Right lobe of liver (tissue), 6 donors: ENCODE measurements at regions not wholly inside any gene's neighbourhood (a gene's known extent, or its start where the extent isn't known, plus 50 kb on each side); places are given as distances from the start of the nearest gene placed in this dataset.

Source experiments
- ATAC-seq, 4 donors: fragments of 200-7000 bp; cut with Tn5 transposase; one replicate each; pipeline ENCODE4 v1.9.1; 2020; ENCODE audit warnings: mild to moderate bottlenecking in 4 of 4, moderate library complexity in 4 of 4
- DNase-seq, 3 donors: peaks; one replicate each; pipeline ENCODE4 v3.0.0-alpha.2; 2020
- H3K27ac ChIP-seq, 3 donors: fragments of 200-600 bp; one replicate each; pipeline ENCODE4 v1.8.0; 2022
- H3K27me3 ChIP-seq, 2 donors: fragments of 200-600 bp; one replicate each; pipeline ENCODE4 v1.8.0; 2022
- H3K36me3 ChIP-seq, 4 donors: fragments of 200-600 bp; sonication (generic) in 1 of 4; one replicate each; pipeline versions ENCODE4 v1.5.1 to v1.8.0; 2017 to 2022; ENCODE audit warnings: control low read depth in 1 of 4
- H3K4me1 ChIP-seq, 4 donors: fragments of 200-600 bp; sonication (generic) in 1 of 4; one replicate each; pipeline versions ENCODE4 v1.5.1 to v1.8.0; 2017 to 2022; ENCODE audit warnings: control low read depth in 1 of 4
- H3K4me3 ChIP-seq, 3 donors: fragments of 200-600 bp; one replicate each; pipeline ENCODE4 v1.8.0; 2022
- H3K9me3 ChIP-seq, 4 donors: fragments of 200-600 bp; sonication (generic) in 1 of 4; one replicate each; pipeline versions ENCODE4 v1.5.1 to v1.8.0; 2017 to 2022; ENCODE audit warnings: control low read depth in 1 of 4
- CTCF ChIP-seq, 4 donors: fragments of 200-600 bp in 3 of 4; fragments of 450-650 bp in 1 of 4; IDR thresholded peaks; one replicate each; pipeline versions ENCODE4 v1.5.1 to v1.8.0; 2016 to 2022; ENCODE audit warnings: antibody characterized with exemption in 4 of 4, mild to moderate bottlenecking in 2 of 4
- POLR2A ChIP-seq: fragments of 450-650 bp; IDR thresholded peaks from one replicate; pipeline ENCODE4 v1.6.1; 2017; ENCODE audit warnings: antibody characterized with exemption, mild to moderate bottlenecking
- WGBS: methylation state at CpG from one replicate; pipeline ENCODE4 v1.1.6; 2018; ENCODE audit warnings: low coverage, low lambda C conversion rate; ENCODE audit not compliant: insufficient coverage; ENCODE audit errors: missing lambda C conversion rate; 5-methylcytosine and 5-hydroxymethylcytosine counted together
- intact Hi-C, 2 donors: fragments of 100-400 bp; cut with DNase I; formaldehyde crosslinking; loops; one replicate each; pipeline versions ENCODE4 v1.11.2 to v1.14.1; 2022
- donor health status: DM: no; HTN: yes; CAD: no.
- donor health status: DM: no; HTN: no; CAD: no.
- donor health status: DM: no; HTN: no; CAD: no.
- donor health status: DM: no; HTN: yes; CAD: no.
- donor health status: DM: no; HTN: yes; CAD: no.

- ATAC-seq: no peak
- no peaks in the 10 kb centered on the region for H3K4me1 ChIP-seq
- no peaks in the 10 kb centered on the region for H3K9me3 ChIP-seq
- H3K36me3 ChIP-seq: no peaks in the 10 kb centered on the region
- no peaks in the 10 kb centered on the region for H3K27me3 ChIP-seq
- DNase-seq: peak in 1 of 3 donors; percentile 45
- intact Hi-C loops: no loop called here
- WGBS: 40% methylated on average over 1 of the region's 16 CpGs
- TF ChIP-seq CTCF (IDR thresholded peaks at IDR 0.05) (no peak), POLR2A (no peak)
- no peak overlapping the region for H3K4me3 ChIP-seq
- no peak overlapping the region for H3K27ac ChIP-seq
These were observed 1485.7 kb downstream of the BRD1 start for GRCh38 chr22:48342016-48342415.

GRCh38 chr22:48340727-48341709 is 1486.7 kb downstream of the BRD1 start:
- Histone ChIP-seq H3K36me3 (no peaks in the 10 kb centered on the region), H3K9me3 (no peaks in the 10 kb centered on the region), H3K27ac (no peak overlapping the region), H3K4me3 (no peak overlapping the region), H3K4me1 (no peaks in the 10 kb centered on the region), H3K27me3 (no peaks in the 10 kb centered on the region)
- no peak for ATAC-seq
- TF ChIP-seq CTCF (IDR thresholded peaks at IDR 0.05) (no peak), POLR2A (no peak)
- 18% methylated on average over 15 of the region's 29 CpGs for WGBS
- intact Hi-C loops: no loop called here
- peak in 1 of 3 donors; percentile 36 for DNase-seq

- WGBS: 68% methylated on average over 4 of the region's 10 CpGs
- Histone ChIP-seq H3K4me3 (no peak overlapping the region), H3K27ac (no peak overlapping the region), H3K27me3 (no peaks in the 10 kb centered on the region), H3K36me3 (no peaks in the 10 kb centered on the region), H3K9me3 (no peaks in the 10 kb centered on the region), H3K4me1 (no peaks in the 10 kb centered on the region)
- ATAC-seq: no peak
- peak in 1 of 3 donors; percentile 20 for DNase-seq
- TF ChIP-seq POLR2A (no peak), CTCF (IDR thresholded peaks at IDR 0.05) (no peak)
- intact Hi-C loops: no loop called here
These were observed 1487.5 kb downstream of the BRD1 start for GRCh38 chr22:48340191-48340590.

- ATAC-seq: no peak
- Histone ChIP-seq H3K27ac (no peak overlapping the region), H3K4me3 (no peak overlapping the region), H3K36me3 (no peaks in the 10 kb centered on the region), H3K27me3 (no peaks in the 10 kb centered on the region), H3K4me1 (no peaks in the 10 kb centered on the region), H3K9me3 (no peaks in the 10 kb centered on the region)
- intact Hi-C loops: no loop called here
- peak in 1 of 3 donors; percentile 34 for DNase-seq
- WGBS: 44% methylated on average over 6 of the region's 20 CpGs
- TF ChIP-seq POLR2A (no peak), CTCF (IDR thresholded peaks at IDR 0.05) (no peak)
These were observed 1488.6 kb downstream of the BRD1 start for GRCh38 chr22:48338793-48339705.
